ENCODE measurements at regions not wholly inside any gene's neighbourhood (a gene's known extent, or its start where the extent isn't known, plus 50 kb on each side); places are given as distances from the start of the nearest gene placed in this dataset.

GRCh38 chr13:71124230-71124629, 742.8 kb downstream of the DACH1 start:
- no peak overlapping the region for H3K27ac ChIP-seq
- no peak overlapping the region for H3K4me3 ChIP-seq
- no peak for DNase-seq (ENCODE audit: low read depth, low spot score)
- H3K9me3 ChIP-seq (ENCODE audit: low read depth, low read length), result no peaks in the 10 kb centered on the region
- H3K36me3 ChIP-seq (ENCODE audit: insufficient read depth, low read length), result no peaks in the 10 kb centered on the region
- TF ChIP-seq FOXP2 (optimal IDR thresholded peaks at IDR 0.05; ENCODE audit: control extremely low read depth, extremely low read length, insufficient read depth), result no peak
- TF ChIP-seq EZH2 (IDR thresholded peaks at IDR 0.05), result no peak
- no peak for TF ChIP-seq POLR2AphosphoS5 (IDR thresholded peaks at IDR 0.05; ENCODE audit: borderline replicate concordance, low read depth, low read length)
- no peak overlapping the region for H3K9ac ChIP-seq (ENCODE audit: insufficient read length)

- Histone ChIP-seq H3K4me3 (no peak overlapping the region), H3K9ac (ENCODE audit: insufficient read length) (no peak overlapping the region), H3K27ac (no peak overlapping the region), H3K36me3 (ENCODE audit: insufficient read depth, low read length) (no peaks in the 10 kb centered on the region), H3K9me3 (ENCODE audit: low read depth, low read length) (no peaks in the 10 kb centered on the region)
- TF ChIP-seq FOXP2 (optimal IDR thresholded peaks at IDR 0.05; ENCODE audit: control extremely low read depth, extremely low read length, insufficient read depth), result no peak
- no peak for TF ChIP-seq EZH2 (IDR thresholded peaks at IDR 0.05)
- no peak for TF ChIP-seq POLR2AphosphoS5 (IDR thresholded peaks at IDR 0.05; ENCODE audit: borderline replicate concordance, low read depth, low read length)
- DNase-seq (ENCODE audit: low read depth, low spot score), result no peak
These were observed 748.1 kb downstream of the DACH1 start for GRCh38 chr13:71118779-71119364.

- no peak overlapping the region for H3K9ac ChIP-seq (ENCODE audit: insufficient read length)
- no peak for TF ChIP-seq FOXP2 (optimal IDR thresholded peaks at IDR 0.05; ENCODE audit: control extremely low read depth, extremely low read length, insufficient read depth)
- TF ChIP-seq POLR2AphosphoS5 (IDR thresholded peaks at IDR 0.05; ENCODE audit: borderline replicate concordance, low read depth, low read length), result no peak
- no peak for TF ChIP-seq EZH2 (IDR thresholded peaks at IDR 0.05)
- no peak for DNase-seq (ENCODE audit: low read depth, low spot score)
- no peaks in the 10 kb centered on the region for H3K9me3 ChIP-seq (ENCODE audit: low read depth, low read length)
- no peaks in the 10 kb centered on the region for H3K36me3 ChIP-seq (ENCODE audit: insufficient read depth, low read length)
- H3K4me3 ChIP-seq, result no peak overlapping the region
- H3K27ac ChIP-seq, result no peak overlapping the region
These were observed 749.1 kb downstream of the DACH1 start for GRCh38 chr13:71117920-71118319.

- Histone ChIP-seq H3K9me3 (ENCODE audit: low read depth, low read length) (no peaks in the 10 kb centered on the region), H3K9ac (ENCODE audit: insufficient read length) (no peak overlapping the region), H3K4me3 (no peak overlapping the region), H3K27ac (no peak overlapping the region), H3K36me3 (ENCODE audit: insufficient read depth, low read length) (no peaks in the 10 kb centered on the region)
- TF ChIP-seq POLR2AphosphoS5 (IDR thresholded peaks at IDR 0.05; ENCODE audit: borderline replicate concordance, low read depth, low read length) (no peak), FOXP2 (optimal IDR thresholded peaks at IDR 0.05; ENCODE audit: control extremely low read depth, extremely low read length, insufficient read depth) (no peak), EZH2 (IDR thresholded peaks at IDR 0.05) (no peak)
- DNase-seq (ENCODE audit: low read depth, low spot score), result no peak
These were observed 751.7 kb downstream of the DACH1 start for GRCh38 chr13:71115301-71115700.

- TF ChIP-seq EZH2 (IDR thresholded peaks at IDR 0.05) (no peak), FOXP2 (optimal IDR thresholded peaks at IDR 0.05; ENCODE audit: control extremely low read depth, extremely low read length, insufficient read depth) (no peak), POLR2AphosphoS5 (IDR thresholded peaks at IDR 0.05; ENCODE audit: borderline replicate concordance, low read depth, low read length) (no peak)
- Histone ChIP-seq H3K27ac (no peak overlapping the region), H3K9ac (ENCODE audit: insufficient read length) (no peak overlapping the region), H3K9me3 (ENCODE audit: low read depth, low read length) (no peaks in the 10 kb centered on the region), H3K36me3 (ENCODE audit: insufficient read depth, low read length) (no peaks in the 10 kb centered on the region), H3K4me3 (no peak overlapping the region)
- no peak for DNase-seq (ENCODE audit: low read depth, low spot score)
These were observed 770.6 kb downstream of the DACH1 start for GRCh38 chr13:71096421-71096820.

GRCh38 chr13:71090990-71091389, 776.0 kb downstream of the DACH1 start:
- Histone ChIP-seq H3K27ac (no peak overlapping the region), H3K36me3 (ENCODE audit: insufficient read depth, low read length) (no peaks in the 10 kb centered on the region), H3K4me3 (no peak overlapping the region), H3K9ac (ENCODE audit: insufficient read length) (no peak overlapping the region), H3K9me3 (ENCODE audit: low read depth, low read length) (no peaks in the 10 kb centered on the region)
- no peak for TF ChIP-seq POLR2AphosphoS5 (IDR thresholded peaks at IDR 0.05; ENCODE audit: borderline replicate concordance, low read depth, low read length)
- TF ChIP-seq FOXP2 (optimal IDR thresholded peaks at IDR 0.05; ENCODE audit: control extremely low read depth, extremely low read length, insufficient read depth), result no peak
- TF ChIP-seq EZH2 (IDR thresholded peaks at IDR 0.05), result no peak
- DNase-seq (ENCODE audit: low read depth, low spot score), result no peak

- H3K9me3 ChIP-seq (ENCODE audit: low read depth, low read length), result no peaks in the 10 kb centered on the region
- no peak for TF ChIP-seq POLR2AphosphoS5 (IDR thresholded peaks at IDR 0.05; ENCODE audit: borderline replicate concordance, low read depth, low read length)
- no peak for TF ChIP-seq FOXP2 (optimal IDR thresholded peaks at IDR 0.05; ENCODE audit: control extremely low read depth, extremely low read length, insufficient read depth)
- TF ChIP-seq EZH2 (IDR thresholded peaks at IDR 0.05), result no peak
- H3K9ac ChIP-seq (ENCODE audit: insufficient read length), result no peak overlapping the region
- no peaks in the 10 kb centered on the region for H3K36me3 ChIP-seq (ENCODE audit: insufficient read depth, low read length)
- no peak overlapping the region for H3K4me3 ChIP-seq
- no peak for DNase-seq (ENCODE audit: low read depth, low spot score)
- H3K27ac ChIP-seq, result no peak overlapping the region
These were observed 777.9 kb downstream of the DACH1 start for GRCh38 chr13:71089056-71089455.

GRCh38 chr13:71087432-71087831, 779.6 kb downstream of the DACH1 start:
- TF ChIP-seq FOXP2 (optimal IDR thresholded peaks at IDR 0.05; ENCODE audit: control extremely low read depth, extremely low read length, insufficient read depth) (no peak), POLR2AphosphoS5 (IDR thresholded peaks at IDR 0.05; ENCODE audit: borderline replicate concordance, low read depth, low read length) (no peak), EZH2 (IDR thresholded peaks at IDR 0.05) (no peak)
- H3K9me3 ChIP-seq (ENCODE audit: low read depth, low read length), result no peaks in the 10 kb centered on the region
- no peak for DNase-seq (ENCODE audit: low read depth, low spot score)
- no peak overlapping the region for H3K27ac ChIP-seq
- no peak overlapping the region for H3K4me3 ChIP-seq
- no peak overlapping the region for H3K9ac ChIP-seq (ENCODE audit: insufficient read length)
- H3K36me3 ChIP-seq (ENCODE audit: insufficient read depth, low read length), result no peaks in the 10 kb centered on the region

- no peak for DNase-seq (ENCODE audit: low read depth, low spot score)
- no peak overlapping the region for H3K9ac ChIP-seq (ENCODE audit: insufficient read length)
- TF ChIP-seq FOXP2 (optimal IDR thresholded peaks at IDR 0.05; ENCODE audit: control extremely low read depth, extremely low read length, insufficient read depth) (no peak), EZH2 (IDR thresholded peaks at IDR 0.05) (no peak), POLR2AphosphoS5 (IDR thresholded peaks at IDR 0.05; ENCODE audit: borderline replicate concordance, low read depth, low read length) (no peak)
- no peak overlapping the region for H3K4me3 ChIP-seq
- no peaks in the 10 kb centered on the region for H3K36me3 ChIP-seq (ENCODE audit: insufficient read depth, low read length)
- no peak overlapping the region for H3K27ac ChIP-seq
- no peaks in the 10 kb centered on the region for H3K9me3 ChIP-seq (ENCODE audit: low read depth, low read length)
These were observed 780.0 kb downstream of the DACH1 start for GRCh38 chr13:71087006-71087405.

Measured in SK-N-MC (cell line).